HFF-Myc (cell line): ENCODE measurements at regions not wholly inside any gene's neighbourhood (a gene's known extent, or its start where the extent isn't known, plus 50 kb on each side); places are given as distances from the start of the nearest gene placed in this dataset.

Experiments
- DNase-seq: peaks from one replicate; pipeline ENCODE4 v3.0.0-alpha.2; 2011; ENCODE audit warnings: low read depth; ENCODE audit errors: extremely low read depth
- H3K4me3 ChIP-seq: replicated peaks from 2 replicates; pipeline ENCODE4 v1.5.1; 2011; ENCODE audit warnings: low read depth, mild to moderate bottlenecking, control low read depth, low read length
- TF ChIP-seq, protein P1 (sequence below): IDR thresholded peaks from 2 replicates; pipeline ENCODE4 v1.5.1; 2012; ENCODE audit warnings: mild to moderate bottlenecking, low read depth, low read length, control low read depth; ENCODE audit errors: missing control alignments

DNA sequence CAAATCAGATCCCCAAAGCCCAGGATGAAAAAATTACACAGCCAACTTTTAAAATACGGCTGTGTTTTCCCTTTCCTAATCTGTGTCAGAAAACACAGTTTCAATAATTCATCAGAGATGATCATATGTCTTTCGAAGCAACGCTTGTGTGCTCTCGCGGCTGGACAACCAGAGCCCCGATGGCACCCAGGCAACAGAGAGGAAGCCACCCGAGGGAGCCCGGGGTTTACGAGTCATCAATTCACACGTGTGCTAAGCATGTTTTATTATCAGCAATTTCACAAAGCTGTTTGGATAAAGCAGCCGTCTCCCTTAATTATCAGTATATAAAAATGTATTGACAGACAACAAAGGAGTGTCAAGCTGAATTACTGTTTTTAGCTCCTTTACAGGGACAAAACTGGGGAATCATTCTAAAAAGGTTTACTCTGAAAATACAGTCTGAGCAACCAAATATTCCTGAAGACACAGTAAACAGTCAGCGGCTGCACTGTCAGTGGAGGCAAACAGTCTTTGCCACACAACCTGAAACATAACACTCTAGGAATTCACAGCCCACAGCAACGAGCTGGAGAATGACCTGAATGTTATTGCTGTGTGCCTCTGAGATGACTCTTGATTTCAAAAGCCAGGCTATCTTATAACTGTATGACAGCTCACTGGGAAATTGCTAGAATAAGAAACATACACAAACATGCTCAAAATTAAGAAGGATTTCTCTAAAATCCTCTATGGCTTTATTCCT, 201.0 kb downstream of the SIPA1L2 start:
- TF ChIP-seq, protein P1, sequence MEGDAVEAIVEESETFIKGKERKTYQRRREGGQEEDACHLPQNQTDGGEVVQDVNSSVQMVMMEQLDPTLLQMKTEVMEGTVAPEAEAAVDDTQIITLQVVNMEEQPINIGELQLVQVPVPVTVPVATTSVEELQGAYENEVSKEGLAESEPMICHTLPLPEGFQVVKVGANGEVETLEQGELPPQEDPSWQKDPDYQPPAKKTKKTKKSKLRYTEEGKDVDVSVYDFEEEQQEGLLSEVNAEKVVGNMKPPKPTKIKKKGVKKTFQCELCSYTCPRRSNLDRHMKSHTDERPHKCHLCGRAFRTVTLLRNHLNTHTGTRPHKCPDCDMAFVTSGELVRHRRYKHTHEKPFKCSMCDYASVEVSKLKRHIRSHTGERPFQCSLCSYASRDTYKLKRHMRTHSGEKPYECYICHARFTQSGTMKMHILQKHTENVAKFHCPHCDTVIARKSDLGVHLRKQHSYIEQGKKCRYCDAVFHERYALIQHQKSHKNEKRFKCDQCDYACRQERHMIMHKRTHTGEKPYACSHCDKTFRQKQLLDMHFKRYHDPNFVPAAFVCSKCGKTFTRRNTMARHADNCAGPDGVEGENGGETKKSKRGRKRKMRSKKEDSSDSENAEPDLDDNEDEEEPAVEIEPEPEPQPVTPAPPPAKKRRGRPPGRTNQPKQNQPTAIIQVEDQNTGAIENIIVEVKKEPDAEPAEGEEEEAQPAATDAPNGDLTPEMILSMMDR = no peak
- no peak overlapping the region for H3K4me3 ChIP-seq
- DNase-seq = no peak

DNA sequence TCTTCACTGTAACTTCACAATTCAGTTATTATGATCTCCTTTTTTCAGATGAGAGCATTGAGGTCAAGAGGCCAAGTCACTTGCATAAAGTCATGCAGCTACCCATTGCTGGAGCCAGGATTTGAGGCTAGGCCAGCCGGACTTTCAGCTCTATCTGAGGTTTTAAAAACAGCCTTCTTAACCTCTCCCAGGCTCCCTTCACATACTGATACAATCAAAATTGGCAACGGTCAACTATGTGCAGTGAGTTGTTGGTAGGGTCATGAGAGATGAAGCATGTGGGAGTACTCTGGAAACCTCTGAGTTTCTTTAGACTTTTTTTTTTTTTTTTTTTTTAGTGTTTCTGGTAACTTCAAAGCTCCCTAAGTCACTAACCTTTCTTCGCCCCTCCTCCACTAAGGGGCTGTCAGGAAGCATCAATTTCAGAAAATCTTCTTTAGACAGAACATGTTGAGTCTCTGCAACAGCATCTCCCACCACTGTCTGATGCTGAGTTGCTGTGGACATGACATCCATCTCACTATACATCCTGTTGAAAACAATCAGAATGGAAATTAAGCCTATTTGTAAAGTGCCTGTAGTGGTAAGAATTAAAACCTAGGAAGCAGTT, 201.8 kb downstream of the SIPA1L2 start:
- DNase-seq = no peak
- TF ChIP-seq, protein P1 = no peak
- H3K4me3 ChIP-seq = no peak overlapping the region

DNA sequence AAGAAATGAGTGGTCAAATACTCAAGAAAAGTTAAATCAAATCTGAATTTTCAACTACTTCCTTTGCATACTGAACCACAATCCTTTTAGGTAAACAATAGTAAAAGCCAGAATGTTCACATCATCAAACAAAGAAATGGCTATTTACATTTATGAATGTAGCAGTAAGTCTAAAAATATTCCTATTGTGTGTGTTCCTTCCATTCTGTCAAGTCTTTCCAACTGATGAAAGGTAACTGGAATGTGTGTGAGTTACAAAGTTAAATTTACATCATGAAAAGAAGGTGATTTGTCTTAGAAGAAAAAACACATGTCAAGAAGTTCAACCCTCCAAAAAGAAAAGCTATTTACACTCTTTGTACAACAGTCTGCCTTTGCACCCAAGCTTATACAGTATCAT, 203.1 kb downstream of the SIPA1L2 start:
- H3K4me3 ChIP-seq = no peak overlapping the region
- DNase-seq = no peak
- TF ChIP-seq, protein P1 = no peak

DNA sequence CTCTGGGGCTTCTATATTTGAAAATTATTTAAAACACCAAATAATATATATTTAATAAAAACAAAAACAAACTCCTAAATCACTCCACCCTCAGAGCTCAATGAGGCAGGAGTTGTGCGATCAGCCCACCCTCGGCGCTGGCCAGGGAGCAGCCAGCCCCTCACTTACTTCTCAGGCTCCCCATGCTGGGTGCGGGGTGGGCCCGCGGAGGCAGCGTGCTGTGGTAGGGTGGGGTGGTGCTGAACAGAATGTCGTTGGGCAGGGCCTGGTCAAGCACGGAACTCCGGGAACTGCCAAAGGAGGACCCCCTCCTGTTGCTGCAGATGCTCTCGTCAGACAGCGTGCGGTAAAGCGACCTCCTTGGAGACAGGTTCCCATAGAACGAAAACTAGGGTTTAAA, 204.5 kb downstream of the SIPA1L2 start:
- TF ChIP-seq, protein P1 = no peak
- DNase-seq = no peak
- no peak overlapping the region for H3K4me3 ChIP-seq

DNA sequence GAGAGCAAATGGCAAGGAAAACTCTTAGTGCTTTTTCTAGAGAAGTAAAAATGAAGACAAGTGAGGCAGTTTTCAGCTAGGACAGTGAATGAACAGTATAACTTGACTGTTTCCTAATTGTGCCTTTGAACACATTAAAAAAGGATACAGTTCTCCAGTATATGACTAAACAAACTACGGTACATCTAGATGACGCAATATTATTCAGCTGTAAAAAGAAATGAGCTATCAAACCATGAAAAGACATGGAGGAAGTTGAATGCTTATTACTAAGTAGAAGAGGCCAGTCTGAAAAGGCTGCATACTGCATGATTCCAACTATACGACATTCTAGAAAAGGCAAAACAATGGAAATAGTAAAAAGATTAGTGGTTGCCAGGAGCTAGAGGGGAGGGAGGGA, 206.3 kb downstream of the SIPA1L2 start:
- TF ChIP-seq, protein P1 = no peak
- no peak overlapping the region for H3K4me3 ChIP-seq
- no peak for DNase-seq

DNA sequence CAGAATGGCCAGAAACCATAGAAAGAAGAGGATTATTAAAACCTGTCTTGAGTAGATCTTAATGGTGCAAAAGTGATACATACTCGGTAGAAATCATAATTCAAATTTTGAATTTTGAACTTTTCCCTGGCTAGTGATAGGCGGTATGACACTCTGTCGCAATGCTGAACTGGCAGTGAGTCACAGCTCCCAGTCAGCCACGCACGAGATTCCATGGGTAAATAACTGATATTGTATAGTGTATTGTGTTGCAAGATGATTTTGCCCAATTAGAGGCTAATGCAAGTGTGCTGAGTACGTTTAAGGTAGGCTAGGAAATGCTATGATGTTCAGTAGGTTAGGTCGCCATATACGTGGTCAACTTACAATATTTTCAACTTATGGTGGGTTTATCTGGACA, 207.0 kb downstream of the SIPA1L2 start:
- no peak for DNase-seq
- no peak overlapping the region for H3K4me3 ChIP-seq
- TF ChIP-seq, protein P1 = no peak
